HG03103 (cell line): ENCODE measurements at regions not wholly inside any gene's neighbourhood (a gene's known extent, or its start where the extent isn't known, plus 50 kb on each side); places are given as distances from the start of the nearest gene placed in this dataset.

Experiments used
- ATAC-seq: cut with Tn5 transposase; IDR thresholded peaks from one replicate; pipeline ENCODE4 v1.9.1; 2021; ENCODE audit warnings: low read depth; ENCODE audit not compliant: unreplicated experiment

- no peak for ATAC-seq
Measured at GRCh38 chr14:73783107-73783727, 68.4 kb upstream of the PTGR2 start.

GRCh38 chr14:73782623-73783022 is 68.4 kb upstream of the PNMA1 start:
- ATAC-seq, result no peak

- no peak for ATAC-seq
Measured at GRCh38 chr14:73780896-73781295, 66.7 kb upstream of the PNMA1 start.

GRCh38 chr14:73780391-73780790 is 66.2 kb upstream of the PNMA1 start:
- no peak for ATAC-seq

GRCh38 chr14:73778736-73779135 is 64.6 kb upstream of the PNMA1 start:
- ATAC-seq, result no peak

- ATAC-seq, result no peak
Measured at GRCh38 chr14:73777420-73777819, 63.2 kb upstream of the PNMA1 start.

GRCh38 chr14:73776194-73776537 is 62.0 kb upstream of the PNMA1 start:
- no peak for ATAC-seq

GRCh38 chr14:73775339-73776193 is 61.4 kb upstream of the PNMA1 start:
- ATAC-seq, result no peak

GRCh38 chr14:73774671-73775070 is 60.5 kb upstream of the PNMA1 start:
- no peak for ATAC-seq

GRCh38 chr14:73774241-73774570 is 60.0 kb upstream of the PNMA1 start:
- no peak for ATAC-seq

- no peak for ATAC-seq
Measured at GRCh38 chr14:73773441-73774240, 59.5 kb upstream of the PNMA1 start.

- ATAC-seq, result peak; percentile 36
Measured at GRCh38 chr14:73771848-73772638, 57.9 kb upstream of the PNMA1 start.

GRCh38 chr14:73770977-73771847 is 57.0 kb upstream of the PNMA1 start:
- peak; percentile 12 for ATAC-seq

- no peak for ATAC-seq
Measured at GRCh38 chr14:73768107-73768506, 53.9 kb upstream of the PNMA1 start.

- no peak for ATAC-seq
Measured at GRCh38 chr14:73764406-73765280, 50.5 kb upstream of the PNMA1 start.
